H1 (cell line): ENCODE measurements at regions not wholly inside any gene's neighbourhood (a gene's known extent, or its start where the extent isn't known, plus 50 kb on each side); places are given as distances from the start of the nearest gene placed in this dataset.

Experiments used
- CREB1 ChIP-seq: IDR thresholded peaks from 2 replicates; pipeline ENCODE4 v1.6.1; 2012; ENCODE audit warnings: inconsistent platforms
- EZH2 ChIP-seq: fragments of 200-600 bp; sonication (generic); IDR thresholded peaks from 2 replicates; pipeline ENCODE4 v1.7.1; 2012; ENCODE audit warnings: low read depth, mild to moderate bottlenecking, moderate library complexity, low read length, inconsistent platforms; ENCODE audit not compliant: severe bottlenecking
- RXRA ChIP-seq: IDR thresholded peaks from 2 replicates; pipeline ENCODE4 v1.6.1; 2011; ENCODE audit warnings: low read depth, mild to moderate bottlenecking, low read length, moderate library complexity; ENCODE audit not compliant: insufficient read depth
- TBP ChIP-seq: IDR thresholded peaks from 2 replicates; pipeline ENCODE4 v1.6.1; 2011; ENCODE audit warnings: low read depth, low read length, improper control_type of control experiment
- USF2 ChIP-seq: IDR thresholded peaks from 2 replicates; pipeline ENCODE4 v1.6.1; 2011; ENCODE audit warnings: low read length, improper control_type of control experiment

GRCh38 chr6:11386323-11386722 is 151.2 kb upstream of the TMEM170B start:
- TF ChIP-seq USF2 (no peak), EZH2 (no peak), TBP (no peak), CREB1 (no peak), RXRA (no peak)
